ENCODE measurements at regions not wholly inside any gene's neighbourhood (a gene's known extent, or its start where the extent isn't known, plus 50 kb on each side); places are given as distances from the start of the nearest gene placed in this dataset.

DNA sequence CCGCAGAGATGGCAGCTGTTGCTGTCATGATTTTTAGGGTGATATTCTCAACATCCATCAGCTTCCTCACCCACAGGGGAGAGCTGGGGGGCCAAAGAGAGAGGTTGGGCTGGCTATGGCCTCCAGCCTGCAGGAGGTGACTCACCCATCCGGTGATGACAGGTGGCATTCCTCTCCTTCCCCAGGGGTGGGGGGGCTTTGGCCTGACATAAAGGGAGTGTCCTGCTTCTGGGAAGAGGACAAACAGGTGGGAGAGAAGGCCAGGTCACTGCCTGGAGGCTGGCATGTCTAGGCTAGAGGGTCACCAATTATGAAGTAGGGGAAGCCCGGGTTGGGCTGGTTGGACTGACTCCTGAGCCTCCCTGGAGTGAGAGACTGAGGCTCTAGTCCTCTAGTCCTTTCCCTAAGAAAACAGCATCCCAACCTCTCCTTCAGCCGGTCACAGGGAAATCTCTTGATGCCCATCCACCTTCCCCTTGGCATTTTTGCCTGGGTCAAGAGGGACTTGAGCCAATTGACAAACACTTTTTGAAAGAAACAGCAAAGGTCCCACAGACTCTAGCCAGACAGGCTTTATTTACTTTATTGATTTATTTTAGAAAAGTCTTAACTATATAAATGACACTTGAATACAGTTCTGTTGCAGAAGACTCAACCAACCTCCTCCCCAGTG lies 79.8 kb upstream of the ZNF716 start:
- no peak for DNase-seq

DNA sequence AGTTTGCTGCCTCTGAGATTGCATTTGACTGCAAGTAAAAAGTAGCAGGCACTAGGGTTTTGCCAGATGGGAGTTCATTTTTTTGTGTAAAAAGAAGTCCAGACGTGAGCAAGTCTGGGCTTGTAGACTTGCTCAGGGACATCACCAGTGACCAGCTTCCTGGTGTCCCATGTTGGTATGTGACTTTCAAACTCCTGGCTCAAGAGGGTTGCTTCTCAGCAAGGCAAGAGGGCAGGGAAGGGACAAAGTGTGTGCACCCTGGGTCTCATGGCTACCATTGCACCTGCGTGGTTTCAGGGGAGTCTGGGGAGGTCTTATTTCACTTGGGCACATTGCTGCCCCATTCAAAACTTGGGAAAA lies 79.3 kb upstream of the ZNF716 start:
- no peak for DNase-seq

DNA sequence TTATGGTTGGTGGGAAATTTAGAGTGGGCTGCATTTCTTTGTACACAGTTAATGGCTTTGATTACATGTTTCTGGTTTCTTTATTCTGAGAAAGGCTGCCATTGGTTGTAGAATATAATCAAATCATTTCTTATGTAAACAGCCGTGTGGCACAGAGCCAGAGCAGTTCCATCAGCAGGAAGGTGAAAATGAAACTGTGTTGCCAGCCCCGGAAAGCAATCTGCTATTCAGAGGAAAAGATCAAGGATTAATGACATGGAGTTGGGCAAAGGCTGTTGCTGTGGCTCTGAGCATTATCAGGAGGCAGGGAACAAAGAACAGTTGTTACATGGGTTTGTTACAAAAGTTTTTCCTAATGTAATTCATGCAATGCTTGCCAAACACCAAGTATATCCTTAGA lies 74.2 kb upstream of the ZNF716 start:
- DNase-seq, result no peak

DNA sequence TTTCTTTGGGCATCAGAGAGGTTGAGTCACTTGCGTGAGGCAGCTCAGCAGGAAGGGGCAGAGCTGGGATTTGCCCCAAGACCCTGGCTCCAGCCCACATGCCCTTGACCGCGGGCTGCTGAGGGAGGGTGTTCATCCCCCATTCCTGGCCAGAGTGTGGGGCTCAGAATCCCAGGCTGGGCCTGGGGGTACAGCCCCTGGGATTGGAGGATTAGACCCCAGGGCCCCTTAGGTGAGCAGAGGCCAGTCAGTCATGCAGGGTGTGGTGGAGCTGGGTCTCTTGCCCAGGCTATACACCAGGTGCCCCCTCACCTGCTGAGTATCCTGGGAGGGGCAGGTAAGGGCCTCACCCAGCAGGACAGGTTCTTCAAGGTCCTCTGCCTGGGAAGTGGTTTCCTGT lies 68.4 kb upstream of the ZNF716 start:
- DNase-seq, result no peak

DNA sequence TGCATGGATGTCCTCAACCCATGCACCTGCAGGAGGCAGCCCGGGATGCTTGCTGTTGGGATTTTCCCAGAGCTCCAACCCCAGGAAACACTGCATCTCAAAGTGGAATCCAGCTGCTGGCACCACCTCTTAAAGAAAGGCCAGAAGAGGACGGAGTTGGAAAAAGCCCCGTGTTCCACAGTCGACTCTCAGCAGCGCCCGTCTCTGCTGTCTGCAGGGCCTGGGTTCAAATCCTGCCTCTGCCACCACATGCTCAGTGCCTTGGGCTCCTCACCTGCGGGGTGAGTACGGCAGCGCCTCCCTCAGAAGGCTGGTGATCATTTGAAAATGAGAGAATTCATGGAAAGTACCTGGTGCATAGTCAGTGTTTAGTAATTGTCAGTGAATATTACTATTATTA lies 65.6 kb upstream of the ZNF716 start:
- DNase-seq, result no peak

DNA sequence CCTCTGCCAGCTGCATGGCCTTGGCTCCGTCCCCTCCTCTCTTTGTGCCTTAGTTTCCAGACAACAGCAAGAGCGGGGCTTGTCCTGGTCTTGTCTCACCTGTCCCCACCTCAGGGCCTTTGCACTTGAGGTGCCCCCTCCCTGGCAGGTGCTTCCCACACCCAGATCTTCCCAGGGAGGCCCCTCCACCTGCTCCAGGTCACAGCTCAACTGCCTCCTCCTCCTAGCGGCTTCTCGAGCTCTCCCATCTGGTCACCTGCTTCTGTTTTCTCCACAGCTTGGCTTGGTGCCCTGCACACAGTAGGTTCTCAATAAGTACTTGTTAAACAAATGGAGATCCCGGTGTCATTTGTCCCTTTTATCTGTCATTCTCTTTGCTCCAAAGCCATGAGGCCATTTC lies 64.3 kb upstream of the ZNF716 start:
- no peak for DNase-seq

DNA sequence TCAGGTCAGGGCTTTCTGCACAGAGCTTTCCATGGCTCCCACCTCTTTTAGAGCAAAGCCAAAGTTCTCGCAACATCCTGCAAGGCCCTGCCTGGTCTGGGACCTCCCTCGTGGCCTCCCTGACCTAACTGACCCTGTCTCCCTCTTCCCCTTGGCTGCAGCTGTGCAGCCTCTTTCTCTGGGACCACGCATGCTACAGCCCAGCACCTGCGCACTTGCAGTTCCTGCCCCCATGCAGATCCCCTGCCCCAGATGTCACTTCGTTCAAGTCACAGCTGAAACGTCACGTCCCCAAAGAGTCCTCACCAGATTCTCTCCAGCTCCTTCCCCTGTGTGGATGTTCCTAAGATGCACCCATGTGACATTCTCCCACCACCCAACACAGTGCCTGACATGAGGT lies 61.2 kb upstream of the ZNF716 start:
- DNase-seq, result no peak

DNA sequence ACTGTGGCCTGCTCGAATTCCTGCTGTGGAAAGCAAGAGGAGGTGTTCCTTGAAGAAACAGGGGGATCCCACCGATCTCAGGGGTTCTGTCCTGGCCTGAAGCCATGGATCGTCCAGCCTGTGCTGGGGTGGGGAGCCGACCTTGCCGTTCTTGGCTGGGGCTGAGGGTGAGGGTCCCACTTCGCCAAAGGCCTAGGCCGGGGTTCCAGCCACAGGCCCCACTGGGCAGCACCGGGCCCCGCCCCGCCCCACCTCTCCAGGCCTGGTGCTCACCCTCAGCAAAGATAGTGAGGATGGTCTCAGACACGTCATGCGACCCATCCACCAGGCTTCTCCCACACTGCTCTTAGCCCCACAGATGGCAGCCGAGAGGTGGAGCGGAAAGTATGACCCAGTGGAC lies 51.4 kb upstream of the ZNF716 start:
- no peak for DNase-seq

DNA sequence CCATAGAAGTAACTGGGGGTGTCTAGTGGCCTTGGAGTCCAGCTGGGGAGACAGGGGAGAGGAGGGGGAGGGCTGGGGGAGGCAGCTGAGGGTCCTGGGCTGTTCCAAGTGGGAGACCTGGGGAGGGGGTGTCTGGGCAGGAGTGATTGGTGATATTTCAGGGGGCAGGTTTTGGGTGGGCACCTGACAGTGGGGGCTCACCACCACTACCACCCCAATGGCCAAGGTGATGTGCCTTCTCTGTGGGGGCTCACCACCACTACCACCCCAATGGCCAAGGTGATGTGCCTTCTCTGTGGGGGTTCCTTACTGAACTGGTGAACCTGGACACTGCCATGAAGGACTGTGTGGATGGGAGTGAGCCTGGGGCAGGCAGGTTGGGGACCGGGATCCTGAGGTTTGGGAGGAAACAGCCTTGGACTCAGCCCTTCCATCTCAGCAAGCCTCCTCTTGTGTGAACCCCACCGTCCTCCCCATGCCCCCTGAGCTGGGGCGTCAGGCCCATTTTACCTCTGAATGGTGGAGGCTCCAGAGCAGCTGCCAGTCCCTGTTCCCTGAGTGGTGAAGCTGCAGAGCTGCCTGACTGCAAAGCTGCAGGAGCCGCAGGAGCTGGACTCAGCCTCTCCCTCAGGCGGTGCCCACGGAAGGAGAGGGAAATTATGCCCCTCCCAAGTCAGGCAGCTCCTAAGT lies 50.6 kb upstream of the ZNF716 start:
- DNase-seq, result no peak

DNA sequence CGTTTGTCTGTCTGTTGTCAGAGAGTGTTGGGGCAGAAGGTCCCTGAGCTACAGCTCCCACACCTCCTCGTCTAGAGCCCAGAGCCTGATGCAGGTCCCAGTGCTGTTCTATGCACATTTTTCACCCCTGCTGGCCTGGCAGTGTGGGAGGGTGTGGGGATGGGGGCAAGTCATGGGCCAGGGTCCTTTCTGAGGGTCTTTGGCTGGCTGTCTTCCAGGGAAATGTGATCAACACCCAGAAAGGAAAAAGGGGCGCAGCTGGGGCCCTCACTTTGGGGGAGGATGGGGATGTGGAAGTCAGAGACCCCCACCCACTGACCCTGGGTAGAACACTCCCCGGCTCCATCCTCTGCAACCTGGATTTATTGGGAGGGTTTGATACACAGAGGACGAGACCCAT lies 50.0 kb upstream of the ZNF716 start:
- no peak for DNase-seq
